ENCODE measurements at regions not wholly inside any gene's neighbourhood (a gene's known extent, or its start where the extent isn't known, plus 50 kb on each side); places are given as distances from the start of the nearest gene placed in this dataset.
A peak's percentile ranks its signal among the peaks of the same experiment; 100 is the strongest.

DNA sequence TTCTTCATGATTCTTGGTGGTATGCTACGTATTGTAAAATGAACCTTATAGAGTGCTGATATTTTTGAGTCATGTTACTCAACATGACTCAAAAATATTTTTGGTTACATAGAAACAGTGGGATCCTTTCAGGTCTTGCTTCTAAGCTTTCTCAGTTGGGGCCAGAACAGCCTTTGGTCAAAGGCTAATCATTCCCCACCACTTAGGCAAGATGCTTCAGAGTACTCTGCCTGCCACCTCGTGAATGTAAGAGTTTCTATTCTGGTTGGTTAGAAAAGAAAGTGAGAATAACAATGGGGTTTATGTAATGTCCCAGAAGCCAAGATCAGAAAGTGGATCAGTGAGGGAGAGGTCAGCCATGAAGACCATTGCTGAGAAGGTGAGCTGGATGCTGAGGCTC, 327.8 kb downstream of the TCERG1L start:
- Mint-ChIP-seq H3K36me3 (ENCODE audit: insufficient read depth in 1 of 3, low read depth in 3 of 3) (peaks cover 0 to 18% (median 12%) of the 10 kb centered on the region in 3 experiments; a peak in 6 of 7 replicates), H3K4me1 (peaks cover 0 to 3% of the 10 kb centered on the region in 2 experiments; a peak in 1 of 4 replicates), H3K4me3 (no peak overlapping the region), H3K27ac (peak overlapping the region in 2 of 3 experiments; percentile 45 to 69; a peak in 1 of 7 replicates), H3K27me3 (ENCODE audit: low read depth) (no peaks in the 10 kb centered on the region; the same call in none of the 2 replicates), H3K9me3 (peaks cover 15 to 24% of the 10 kb centered on the region in 2 experiments)
- Histone ChIP-seq H3T11ph (ENCODE audit: low read length) (no peak overlapping the region), H3K4me2 (ENCODE audit: insufficient read depth, insufficient read length, low read length) (no peak overlapping the region), H2BK120ac (ENCODE audit: low read depth, low read length, poor library complexity, severe bottlenecking) (no peak overlapping the region), H3K79me2 (ENCODE audit: insufficient read depth, low read length) (no peaks in the 10 kb centered on the region), H2BK15ac (ENCODE audit: low read depth, low read length) (no peak overlapping the region), H2BK12ac (ENCODE audit: insufficient read length, low read depth, low read length) (no peak overlapping the region), H3K79me1 (ENCODE audit: insufficient read depth, low read depth, low read length, poor library complexity, severe bottlenecking) (no peaks in the 10 kb centered on the region), H4K5ac (ENCODE audit: insufficient read length, low read depth, low read length) (no peak overlapping the region), H4K91ac (ENCODE audit: insufficient read length, low read depth, low read length) (no peak overlapping the region), H3K14ac (ENCODE audit: insufficient read depth, low read length) (no peak overlapping the region), H3K23ac (ENCODE audit: insufficient read length, low read depth, low read length) (no peak overlapping the region), H3K4ac (ENCODE audit: low read depth, low read length) (no peak overlapping the region), H2AK5ac (ENCODE audit: insufficient read length, low read length) (no peak overlapping the region), H2BK20ac (ENCODE audit: low read depth, low read length, poor library complexity, severe bottlenecking) (no peak overlapping the region), H3K4me1 (ENCODE audit: insufficient read depth, low read length) (no peaks in the 10 kb centered on the region), H3K9me3 (ENCODE audit: control insufficient read depth, low read depth, low read length) (no peaks in the 10 kb centered on the region), H4K8ac (replicated peaks; ENCODE audit: insufficient read length, low read depth, low read length) (no peak overlapping the region), H2AFZ (ENCODE audit: low read length) (no peak overlapping the region), H4K20me1 (ENCODE audit: control insufficient read depth, insufficient read depth, insufficient read length) (no peaks in the 10 kb centered on the region), H2BK5ac (ENCODE audit: insufficient read length, low read length) (no peak overlapping the region), H3K23me2 (ENCODE audit: insufficient read length, low read depth, low read length, poor library complexity, severe bottlenecking) (no peaks in the 10 kb centered on the region), H3K56ac (ENCODE audit: insufficient read length, low read depth, low read length) (no peak overlapping the region), H3K27ac (ENCODE audit: insufficient read length, low read depth, low read length) (no peak overlapping the region), H3K27me3 (ENCODE audit: insufficient read depth, low read length) (no peaks in the 10 kb centered on the region), H3K18ac (ENCODE audit: insufficient read length, low read depth, low read length) (no peak overlapping the region), H3K9ac (ENCODE audit: extremely low read depth, insufficient read length, low read length) (no peak overlapping the region)
- DNase-seq, result no peak
- TF ChIP-seq CTCF (conservative IDR thresholded peaks at IDR 0.05), result no peak
- WGBS (ENCODE audit: extremely low coverage, insufficient read length, low lambda C conversion rate), result no CpG with 5 or more reads among the region's 2 CpGs

Data from H9 (cell line).